ENCODE measurements at regions not wholly inside any gene's neighbourhood (a gene's known extent, or its start where the extent isn't known, plus 50 kb on each side); places are given as distances from the start of the nearest gene placed in this dataset.

- TF ChIP-seq RXRA (IDR thresholded peaks at IDR 0.05; ENCODE audit: borderline replicate concordance, low read depth) (no peak), CHD2 (IDR thresholded peaks at IDR 0.05; ENCODE audit: low read length, partially characterized antibody) (no peak), GABPA (IDR thresholded peaks at IDR 0.05; ENCODE audit: low read depth) (no peak), YY1 (IDR thresholded peaks at IDR 0.05; ENCODE audit: low read depth) (no peak), EZH2phosphoT487 (IDR thresholded peaks at IDR 0.05; ENCODE audit: borderline replicate concordance, low read depth) (no peak), EP300 (IDR thresholded peaks at IDR 0.05; ENCODE audit: borderline replicate concordance in 1 of 2, low read depth in 1 of 2, low read length in 1 of 2) (no peak), USF1 (IDR thresholded peaks at IDR 0.05; ENCODE audit: borderline replicate concordance, low read depth) (no peak), NFIC (IDR thresholded peaks at IDR 0.05; ENCODE audit: borderline replicate concordance) (no peak), FOXM1 (IDR thresholded peaks at IDR 0.05; ENCODE audit: low read depth) (no peak), MEF2A (IDR thresholded peaks at IDR 0.05; ENCODE audit: borderline replicate concordance, low read depth) (no peak), ELF1 (IDR thresholded peaks at IDR 0.05) (no peak), GATA2 (CRISPR knock-in tag; IDR thresholded peaks at IDR 0.05) (no peak), MAX (IDR thresholded peaks at IDR 0.05; ENCODE audit: low read depth) (no peak), RCOR1 (IDR thresholded peaks at IDR 0.05; ENCODE audit: low read length) (no peak)
- H3K4me3 ChIP-seq (ENCODE audit: low read depth in 2 of 2, low read length in 1 of 2), result no peak overlapping the region
- H3K27me3 ChIP-seq (ENCODE audit: insufficient read depth), result no peaks in the 10 kb centered on the region
- no peaks in the 10 kb centered on the region for H3K4me1 ChIP-seq (ENCODE audit: control insufficient read depth in 1 of 2, insufficient read depth in 2 of 2, low read depth in 1 of 2, low read length in 1 of 2)
- no peak overlapping the region for H3K27ac ChIP-seq (ENCODE audit: low read depth in 2 of 2, low read length in 1 of 2)
- no peak overlapping the region for H3K9ac ChIP-seq
- H3K79me2 ChIP-seq (ENCODE audit: insufficient read depth), result no peaks in the 10 kb centered on the region
- WGBS (ENCODE audit: low lambda C conversion rate), result 29% methylated on average over 6 of the region's 6 CpGs
- H3K9me2 ChIP-seq, result no peaks in the 10 kb centered on the region
- POLR2A ChIA-PET, result no interaction called here
- no peaks in the 10 kb centered on the region for H3F3A ChIP-seq (replicated peaks; ENCODE audit: insufficient read depth)
- H3K4me2 ChIP-seq, result no peak overlapping the region
- no peak for DNase-seq
- CTCF ChIA-PET, result interaction anchor here (1.2 kb wide), 1 partner anchor 70 kb away, joined by 3 read pairs; no protein-coding TSS in a partner anchor
- H4K20me1 ChIP-seq (ENCODE audit: insufficient read depth), result no peaks in the 10 kb centered on the region
- no peaks in the 10 kb centered on the region for H3K9me3 ChIP-seq
- H2AFZ ChIP-seq (ENCODE audit: low read depth), result no peak overlapping the region
- H3K36me3 ChIP-seq (replicated peaks in 1 of 2; ENCODE audit: control insufficient read depth in 1 of 2, insufficient read depth in 2 of 2, low read length in 1 of 2), result no peaks in the 10 kb centered on the region
Measured at GRCh38 chr6:167514524-167514923, 189.6 kb downstream of the TTLL2 start.

- no peak overlapping the region for H3K4me2 ChIP-seq
- no peak for DNase-seq
- H3K4me1 ChIP-seq (ENCODE audit: control insufficient read depth in 1 of 2, insufficient read depth in 2 of 2, low read depth in 1 of 2, low read length in 1 of 2), result no peaks in the 10 kb centered on the region
- no peaks in the 10 kb centered on the region for H3K36me3 ChIP-seq (replicated peaks in 1 of 2; ENCODE audit: control insufficient read depth in 1 of 2, insufficient read depth in 2 of 2, low read length in 1 of 2)
- TF ChIP-seq RFX5 (IDR thresholded peaks at IDR 0.05; ENCODE audit: low read length) (no peak), USF1 (IDR thresholded peaks at IDR 0.05; ENCODE audit: borderline replicate concordance, low read depth) (no peak)
- H3K9me2 ChIP-seq, result no peaks in the 10 kb centered on the region
- H3F3A ChIP-seq (replicated peaks; ENCODE audit: insufficient read depth), result no peaks in the 10 kb centered on the region
- no peak overlapping the region for H3K9ac ChIP-seq
- no peaks in the 10 kb centered on the region for H4K20me1 ChIP-seq (ENCODE audit: insufficient read depth)
- POLR2A ChIA-PET, result no interaction called here
- CTCF ChIA-PET, result no interaction called here
- H3K9me3 ChIP-seq, result no peaks in the 10 kb centered on the region
- no peaks in the 10 kb centered on the region for H3K79me2 ChIP-seq (ENCODE audit: insufficient read depth)
- H2AFZ ChIP-seq (ENCODE audit: low read depth), result no peak overlapping the region
- 46% methylated on average over 4 of the region's 4 CpGs for WGBS (ENCODE audit: low lambda C conversion rate)
- no peaks in the 10 kb centered on the region for H3K27me3 ChIP-seq (ENCODE audit: insufficient read depth)
- no peak overlapping the region for H3K27ac ChIP-seq (ENCODE audit: low read depth in 2 of 2, low read length in 1 of 2)
- no peak overlapping the region for H3K4me3 ChIP-seq (ENCODE audit: low read depth in 2 of 2, low read length in 1 of 2)
Measured at GRCh38 chr6:167515873-167516507, 191.1 kb downstream of the TTLL2 start.

Data from SK-N-SH (cell line).